H4 (cell line): ENCODE measurements at regions not wholly inside any gene's neighbourhood (a gene's known extent, or its start where the extent isn't known, plus 50 kb on each side); places are given as distances from the start of the nearest gene placed in this dataset.
"Not testable (repeated sequence)": the region's sequence is repeated elsewhere in the genome, so short reads cannot be mapped to it uniquely, and the experiment has no call there.

ENCODE experiments used
- DNase-seq: peaks from one replicate; pipeline ENCODE4 v3.0.0-alpha.2; 2015; ENCODE audit warnings: low spot score

GRCh38 chr2:10223932-10224720 is 78.6 kb upstream of the HPCAL1 start:
- no peak for DNase-seq

- DNase-seq = no peak
Observed at GRCh38 chr2:10224734-10225133, 78.0 kb upstream of the HPCAL1 start.

- DNase-seq = no peak
Observed at GRCh38 chr2:10225291-10226037, 77.2 kb upstream of the HPCAL1 start.

GRCh38 chr2:10226038-10226724 is 76.5 kb upstream of the HPCAL1 start:
- no peak for DNase-seq

GRCh38 chr2:10228611-10229365 is 73.9 kb upstream of the HPCAL1 start:
- no peak for DNase-seq

GRCh38 chr2:10229462-10230099 is 73.1 kb upstream of the HPCAL1 start:
- no peak for DNase-seq

- no peak for DNase-seq
Observed at GRCh38 chr2:10230499-10230898, 72.2 kb upstream of the HPCAL1 start.

GRCh38 chr2:10230921-10231320 is 71.8 kb upstream of the HPCAL1 start:
- not testable (repeated sequence) for DNase-seq

GRCh38 chr2:10231551-10232085 is 71.1 kb upstream of the HPCAL1 start:
- no peak for DNase-seq

- no peak for DNase-seq
Observed at GRCh38 chr2:10232096-10232815, 70.4 kb upstream of the HPCAL1 start.

GRCh38 chr2:10233131-10234012 is 69.3 kb upstream of the HPCAL1 start:
- no peak for DNase-seq

- DNase-seq = no peak
Observed at GRCh38 chr2:10234013-10234306, 68.7 kb upstream of the HPCAL1 start.

- no peak for DNase-seq
Observed at GRCh38 chr2:10234409-10235094, 68.2 kb upstream of the HPCAL1 start.

- no peak for DNase-seq
Observed at GRCh38 chr2:10235099-10235908, 67.4 kb upstream of the HPCAL1 start.

- DNase-seq = no peak
Observed at GRCh38 chr2:10235909-10236550, 66.7 kb upstream of the HPCAL1 start.

GRCh38 chr2:10236571-10237391 is 65.9 kb upstream of the HPCAL1 start:
- no peak for DNase-seq
